ENCODE measurements at regions not wholly inside any gene's neighbourhood (a gene's known extent, or its start where the extent isn't known, plus 50 kb on each side); places are given as distances from the start of the nearest gene placed in this dataset.

DNA sequence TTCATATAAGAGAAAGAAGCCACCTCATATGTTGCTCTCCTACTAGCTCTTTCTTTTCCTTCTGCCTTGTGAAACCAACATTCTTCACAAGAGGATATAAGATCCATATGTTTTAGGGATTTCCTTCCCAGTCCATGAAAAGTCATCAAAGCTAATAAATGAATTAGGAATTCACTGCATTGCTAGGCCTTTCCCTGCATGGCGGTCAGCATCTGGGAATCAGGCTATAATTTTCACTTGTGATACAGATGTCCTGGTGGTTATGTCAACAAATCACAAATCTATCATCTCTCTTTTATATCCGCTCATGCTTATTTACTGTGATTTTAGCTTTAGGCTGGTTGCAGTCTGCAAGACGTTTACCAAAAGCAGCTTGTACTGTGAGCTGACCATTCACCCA is 510.0 kb downstream of the NLGN4X start:
- H3K36me3 ChIP-seq = no peaks in the 10 kb centered on the region
- H3K4me3 ChIP-seq = no peak overlapping the region
- H3K27ac ChIP-seq = no peak overlapping the region
- no peaks in the 10 kb centered on the region for H3K27me3 ChIP-seq
- no peaks in the 10 kb centered on the region for H3K4me1 ChIP-seq
- intact Hi-C loops (cut with DNase I; ENCODE audit: low total_unique reads) = no loop called here
- DNase-seq = no peak
- TF ChIP-seq, protein P1, sequence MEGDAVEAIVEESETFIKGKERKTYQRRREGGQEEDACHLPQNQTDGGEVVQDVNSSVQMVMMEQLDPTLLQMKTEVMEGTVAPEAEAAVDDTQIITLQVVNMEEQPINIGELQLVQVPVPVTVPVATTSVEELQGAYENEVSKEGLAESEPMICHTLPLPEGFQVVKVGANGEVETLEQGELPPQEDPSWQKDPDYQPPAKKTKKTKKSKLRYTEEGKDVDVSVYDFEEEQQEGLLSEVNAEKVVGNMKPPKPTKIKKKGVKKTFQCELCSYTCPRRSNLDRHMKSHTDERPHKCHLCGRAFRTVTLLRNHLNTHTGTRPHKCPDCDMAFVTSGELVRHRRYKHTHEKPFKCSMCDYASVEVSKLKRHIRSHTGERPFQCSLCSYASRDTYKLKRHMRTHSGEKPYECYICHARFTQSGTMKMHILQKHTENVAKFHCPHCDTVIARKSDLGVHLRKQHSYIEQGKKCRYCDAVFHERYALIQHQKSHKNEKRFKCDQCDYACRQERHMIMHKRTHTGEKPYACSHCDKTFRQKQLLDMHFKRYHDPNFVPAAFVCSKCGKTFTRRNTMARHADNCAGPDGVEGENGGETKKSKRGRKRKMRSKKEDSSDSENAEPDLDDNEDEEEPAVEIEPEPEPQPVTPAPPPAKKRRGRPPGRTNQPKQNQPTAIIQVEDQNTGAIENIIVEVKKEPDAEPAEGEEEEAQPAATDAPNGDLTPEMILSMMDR (IDR thresholded peaks at IDR 0.05) = no peak
- TF ChIP-seq POLR2A (IDR thresholded peaks at IDR 0.05) = no peak
- H3K9me3 ChIP-seq = no peaks in the 10 kb centered on the region

DNA sequence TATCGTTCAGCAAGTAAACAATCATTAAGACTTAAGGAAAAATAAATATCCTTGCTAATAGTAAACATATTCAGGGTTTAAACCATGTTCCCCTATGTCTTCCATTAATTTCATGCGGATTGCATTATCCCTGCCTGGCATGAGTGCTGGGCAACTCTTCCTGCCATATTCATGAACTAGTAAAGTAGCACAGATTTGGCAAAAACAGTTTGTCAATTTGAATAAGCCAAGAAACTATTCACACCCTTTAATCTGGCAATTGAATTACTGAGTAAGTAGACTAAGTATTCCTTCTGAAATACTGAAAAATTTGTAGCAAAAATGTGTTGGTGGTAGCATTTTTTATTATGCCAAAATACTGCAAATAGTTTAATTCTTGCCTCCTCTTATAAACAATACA is 512.0 kb downstream of the NLGN4X start:
- TF ChIP-seq, protein P1 (IDR thresholded peaks at IDR 0.05) = no peak
- no peak for TF ChIP-seq POLR2A (IDR thresholded peaks at IDR 0.05)

GRCh38 chrX:5708251-5708650 is 520.4 kb downstream of the NLGN4X start:
- H3K4me1 ChIP-seq = no peaks in the 10 kb centered on the region
- H3K27ac ChIP-seq = no peak overlapping the region
- no peaks in the 10 kb centered on the region for H3K27me3 ChIP-seq
- no peak overlapping the region for H3K4me3 ChIP-seq
- no peak for DNase-seq
- no peaks in the 10 kb centered on the region for H3K9me3 ChIP-seq
- intact Hi-C loops (cut with DNase I; ENCODE audit: low total_unique reads) = no loop called here
- H3K36me3 ChIP-seq = no peaks in the 10 kb centered on the region
- TF ChIP-seq, protein P1 (IDR thresholded peaks at IDR 0.05) = no peak
- no peak for TF ChIP-seq POLR2A (IDR thresholded peaks at IDR 0.05)

More for the DNA sequence above, 512.0 kb downstream of the NLGN4X start:
- H3K9me3 ChIP-seq = no peaks in the 10 kb centered on the region
- DNase-seq = no peak
- no peaks in the 10 kb centered on the region for H3K36me3 ChIP-seq
- no peaks in the 10 kb centered on the region for H3K27me3 ChIP-seq
- H3K4me1 ChIP-seq = no peaks in the 10 kb centered on the region
- intact Hi-C loops (cut with DNase I; ENCODE audit: low total_unique reads) = no loop called here
- H3K27ac ChIP-seq = no peak overlapping the region
- H3K4me3 ChIP-seq = no peak overlapping the region

DNA sequence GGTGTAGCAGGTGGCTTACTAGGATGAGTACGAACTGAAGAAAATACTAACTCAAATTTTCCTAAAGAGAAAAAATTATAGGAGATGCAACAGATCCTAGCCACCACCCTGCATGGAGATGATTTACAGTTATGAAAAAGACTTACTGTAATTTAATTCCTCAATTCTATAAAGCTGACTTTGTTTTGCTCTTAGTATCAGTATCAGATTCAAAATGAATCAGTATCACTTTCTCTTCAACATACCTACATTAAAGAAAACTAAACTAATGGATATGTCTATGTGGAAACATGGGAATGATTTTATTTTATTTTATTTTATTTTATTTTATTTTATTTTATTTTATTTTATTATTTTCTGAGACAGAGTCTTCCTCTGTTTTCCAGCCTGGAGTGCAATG is 525.8 kb downstream of the NLGN4X start:
- Histone ChIP-seq H3K9me3 (no peaks in the 10 kb centered on the region), H3K4me1 (no peaks in the 10 kb centered on the region), H3K36me3 (no peaks in the 10 kb centered on the region), H3K27me3 (no peaks in the 10 kb centered on the region), H3K4me3 (no peak overlapping the region), H3K27ac (no peak overlapping the region)
- TF ChIP-seq, protein P1 (IDR thresholded peaks at IDR 0.05) = no peak
- TF ChIP-seq POLR2A (IDR thresholded peaks at IDR 0.05) = no peak
- no peak for DNase-seq
- intact Hi-C loops (cut with DNase I; ENCODE audit: low total_unique reads) = no loop called here

DNA sequence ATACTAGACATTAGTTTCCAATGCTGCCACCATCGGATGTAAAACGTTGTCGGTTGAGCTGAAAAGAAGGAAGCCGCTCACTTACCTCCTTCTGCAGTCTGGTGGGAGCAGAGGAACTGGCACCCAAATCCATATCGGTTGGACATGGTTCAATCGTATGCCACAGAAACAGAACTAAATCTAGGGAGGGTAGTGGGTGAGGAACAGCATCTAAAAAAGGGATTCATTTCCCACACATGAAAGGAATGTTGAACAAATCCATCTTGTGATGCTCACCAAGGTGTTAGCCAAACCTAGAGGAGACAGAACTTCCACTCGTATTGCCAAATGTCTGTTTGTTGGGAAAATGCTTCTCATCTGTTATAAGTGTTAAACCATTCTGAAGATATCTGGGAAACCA is 532.7 kb downstream of the NLGN4X start:
- no peaks in the 10 kb centered on the region for H3K4me1 ChIP-seq
- H3K36me3 ChIP-seq = no peaks in the 10 kb centered on the region
- H3K27ac ChIP-seq = no peak overlapping the region
- no peak overlapping the region for H3K4me3 ChIP-seq
- intact Hi-C loops (cut with DNase I; ENCODE audit: low total_unique reads) = no loop called here
- no peak for DNase-seq
- TF ChIP-seq POLR2A (IDR thresholded peaks at IDR 0.05) = no peak
- TF ChIP-seq, protein P1 (IDR thresholded peaks at IDR 0.05) = no peak
- H3K27me3 ChIP-seq = no peaks in the 10 kb centered on the region
- H3K9me3 ChIP-seq = no peaks in the 10 kb centered on the region

All from uterus (tissue), 3 donors.